ENCODE measurements at regions not wholly inside any gene's neighbourhood (a gene's known extent, or its start where the extent isn't known, plus 50 kb on each side); places are given as distances from the start of the nearest gene placed in this dataset.
"Not testable (repeated sequence)": the region's sequence is repeated elsewhere in the genome, so short reads cannot be mapped to it uniquely, and the experiment has no call there.

DNA sequence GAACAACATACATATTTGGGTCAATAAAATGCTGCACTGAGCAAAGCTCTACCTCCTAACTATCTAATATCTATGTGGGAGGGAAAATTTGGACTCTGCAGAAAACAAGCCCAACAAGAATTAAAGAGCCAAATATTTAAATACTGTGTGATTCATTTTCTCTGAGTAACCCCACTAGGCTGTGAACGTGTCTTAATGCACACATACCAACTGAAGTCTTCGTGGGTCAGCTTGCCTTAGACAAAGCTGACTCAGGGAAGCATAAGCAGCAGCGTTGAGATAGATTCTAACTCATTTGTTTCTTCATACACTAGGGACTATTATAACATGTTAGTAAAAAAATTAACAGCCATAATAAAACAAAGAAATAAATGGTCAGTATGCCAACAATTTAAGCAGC, 114.3 kb downstream of the GJA1 start:
- DNase-seq: no peak

DNA sequence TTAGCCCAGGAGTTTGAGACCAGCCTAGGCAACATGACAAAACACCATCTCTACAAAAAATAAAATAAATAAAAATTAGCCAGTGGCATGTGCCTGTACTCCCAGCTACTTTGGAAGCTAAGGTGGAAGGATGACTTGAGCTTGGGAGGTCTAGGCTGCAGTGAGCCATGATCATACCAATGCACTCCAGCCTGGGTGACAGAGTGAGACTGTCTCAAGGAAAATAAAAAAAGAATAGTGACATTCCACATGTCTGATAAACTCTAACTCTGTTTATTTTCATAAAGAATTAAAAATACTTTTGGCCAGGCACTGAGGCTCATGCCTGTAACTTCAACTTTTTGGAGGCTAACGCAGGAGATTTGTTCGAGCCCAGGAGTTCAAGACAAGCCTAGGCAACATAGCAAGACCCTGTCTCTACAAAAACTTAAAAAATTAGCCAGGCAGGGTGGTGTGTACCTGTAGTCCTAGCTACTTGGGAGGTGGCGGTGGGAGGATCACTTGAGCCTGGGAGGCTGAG, 115.1 kb downstream of the GJA1 start:
- DNase-seq: no peak

DNA sequence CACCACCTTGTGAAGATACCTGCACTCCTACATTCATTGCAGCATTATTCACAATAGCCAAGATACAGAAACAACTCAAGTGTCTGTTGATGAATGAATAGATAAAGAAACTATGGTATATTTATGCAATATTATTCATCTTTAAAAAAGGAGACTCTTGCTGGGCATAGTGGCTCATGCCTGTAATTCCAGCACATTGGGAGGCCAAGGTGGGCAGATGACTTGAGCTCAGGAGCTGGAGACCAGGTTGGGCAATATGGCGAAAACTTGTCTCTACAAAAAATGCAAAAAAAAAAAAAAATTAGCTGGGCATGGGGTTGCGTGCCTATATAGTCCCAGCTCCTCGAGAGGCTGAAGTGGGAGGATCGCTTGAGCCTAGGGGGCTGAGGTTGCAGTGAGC, 119.8 kb downstream of the GJA1 start:
- DNase-seq: no peak

DNA sequence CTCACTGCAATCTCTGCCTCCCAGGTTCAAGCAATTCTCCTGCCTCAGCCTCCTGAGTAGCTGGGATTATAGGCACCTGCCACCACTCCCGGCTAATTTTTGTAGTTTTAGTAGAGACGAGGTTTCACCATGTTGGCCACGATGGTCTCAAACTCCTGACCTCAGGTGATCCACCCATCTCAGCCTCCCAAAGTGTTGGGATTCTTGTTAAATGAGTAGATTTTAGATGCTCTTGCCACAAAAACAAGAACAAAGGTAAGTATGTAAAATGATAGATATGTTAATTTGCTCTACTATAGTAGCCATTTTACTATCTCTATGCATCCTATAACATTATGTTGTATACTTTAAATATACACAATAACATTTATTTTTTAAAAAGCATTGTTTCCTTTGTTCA, 120.7 kb downstream of the GJA1 start:
- not testable (repeated sequence) for DNase-seq

DNA sequence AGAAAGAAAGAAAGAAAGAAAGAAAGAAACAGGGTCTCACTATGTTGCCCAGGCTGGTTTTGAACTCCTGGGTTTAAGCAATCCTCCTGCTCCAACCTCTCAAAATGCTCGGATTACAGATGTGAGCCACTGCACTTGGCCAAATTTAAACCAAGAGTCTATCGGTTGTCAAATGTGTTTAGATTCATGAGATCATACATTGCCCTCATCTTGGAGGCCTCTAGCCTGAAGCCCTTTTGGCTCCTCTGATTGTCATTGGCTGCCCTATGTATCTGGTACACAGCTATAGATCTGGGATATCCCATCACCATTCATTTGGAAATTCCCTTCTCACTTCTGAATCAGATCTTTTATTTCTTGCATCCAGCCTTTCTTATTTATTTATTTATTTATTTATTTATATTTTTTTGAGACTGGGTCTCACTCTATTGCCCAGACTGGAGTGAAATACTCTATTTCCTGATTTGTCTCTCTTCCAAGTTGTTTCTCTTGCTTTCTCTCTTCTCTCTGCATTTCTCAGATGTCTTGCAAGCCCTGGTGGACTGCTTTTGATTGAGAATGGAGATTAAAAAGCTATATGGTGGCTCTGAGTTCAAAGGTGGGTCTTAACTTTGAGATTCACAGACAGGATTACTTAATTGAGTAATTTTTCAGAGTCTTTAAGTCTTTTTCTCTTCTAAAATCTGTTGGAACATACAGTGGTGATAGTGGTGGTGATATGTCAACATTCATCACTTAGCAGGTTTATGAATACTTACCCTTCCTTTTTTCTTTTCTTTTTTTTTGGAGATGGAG, 121.9 kb downstream of the GJA1 start:
- no peak for DNase-seq

DNA sequence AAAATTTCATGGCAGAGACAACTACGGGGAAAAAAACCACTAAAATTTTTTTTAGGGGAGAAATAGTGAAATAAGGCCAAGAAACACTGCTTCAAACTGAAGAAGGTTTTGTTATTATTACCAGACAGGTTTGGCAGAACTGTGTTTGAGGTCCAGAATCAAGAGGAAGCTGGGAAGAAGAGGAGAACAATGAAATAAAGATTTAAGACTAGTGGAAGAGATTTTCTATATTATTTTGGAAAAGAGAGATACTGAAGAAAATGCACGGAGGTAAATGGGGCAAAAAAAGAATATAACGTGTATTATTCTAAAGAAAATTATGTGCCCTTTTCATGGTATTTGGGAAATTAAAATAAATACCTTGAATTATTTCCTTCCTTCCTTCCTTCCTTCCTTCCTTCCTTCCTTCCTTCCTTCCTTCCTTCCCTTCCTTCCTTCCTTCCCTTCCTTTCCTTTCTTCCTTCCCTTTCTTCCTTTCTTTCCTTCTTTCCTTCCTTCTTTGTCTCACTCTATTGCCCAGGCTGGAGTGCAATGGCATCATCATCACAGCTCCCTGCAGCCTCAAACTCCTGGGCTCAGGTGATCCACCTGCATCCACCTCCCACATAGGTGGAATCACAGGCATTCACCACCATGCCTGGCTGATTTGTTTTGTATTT, 124.3 kb downstream of the GJA1 start:
- no peak for DNase-seq

DNA sequence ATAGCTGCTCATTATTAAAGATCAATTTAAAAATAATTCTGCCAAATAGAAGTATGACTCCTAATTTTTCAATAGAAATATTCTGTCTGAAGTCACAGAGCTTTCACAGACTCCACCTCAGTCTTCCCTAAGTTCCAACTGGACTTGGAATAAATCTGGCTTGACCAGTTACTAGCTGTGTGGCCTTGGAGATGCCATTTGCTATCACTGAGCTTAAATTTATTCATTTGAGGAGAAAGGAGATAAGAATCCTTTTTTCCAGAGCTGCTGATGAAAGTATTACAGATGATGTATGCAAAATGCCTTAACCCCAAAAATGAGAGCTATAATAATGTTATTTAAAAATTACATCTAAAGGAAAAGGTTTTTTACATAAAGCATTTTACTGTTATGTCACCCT, 125.0 kb downstream of the GJA1 start:
- DNase-seq: no peak

DNA sequence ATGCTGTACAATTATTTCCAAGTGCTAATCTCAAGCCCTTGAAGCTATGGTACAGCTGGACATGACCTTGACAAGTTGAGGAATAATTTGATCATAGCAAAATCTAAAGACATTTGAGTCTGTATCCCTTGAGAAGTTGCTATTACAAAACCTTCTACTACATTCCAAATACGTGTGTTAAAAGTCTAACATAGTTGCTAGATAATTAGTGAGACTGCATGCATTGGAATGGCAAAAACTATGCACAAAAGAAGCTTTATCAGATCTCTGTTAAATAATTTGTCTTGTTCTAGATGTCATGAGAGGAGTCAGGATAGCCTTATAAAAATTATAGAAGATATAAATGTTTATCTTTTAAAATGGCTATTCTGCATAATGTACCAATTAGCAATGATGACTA, 127.8 kb downstream of the GJA1 start:
- DNase-seq: no peak

DNA sequence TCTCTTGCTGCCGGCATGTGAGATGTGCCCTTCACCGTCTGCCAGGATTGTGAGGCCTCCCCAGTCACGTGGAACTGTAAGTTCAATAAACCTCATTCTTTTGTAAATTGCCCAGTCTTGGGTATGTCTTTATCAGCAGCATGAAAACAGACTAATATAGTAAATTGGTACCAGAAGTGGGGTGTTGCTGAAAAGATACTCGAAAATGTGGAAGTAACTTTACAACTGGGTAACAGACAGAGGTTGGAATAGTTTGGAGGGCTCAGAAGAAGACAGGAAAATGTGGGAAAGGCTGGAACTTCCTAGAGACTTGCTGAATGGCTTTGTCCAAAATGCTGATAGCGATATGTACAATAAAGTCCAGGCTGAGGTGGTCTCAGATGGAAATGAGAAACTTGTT, 129.1 kb downstream of the GJA1 start:
- DNase-seq: not testable (repeated sequence)

DNA sequence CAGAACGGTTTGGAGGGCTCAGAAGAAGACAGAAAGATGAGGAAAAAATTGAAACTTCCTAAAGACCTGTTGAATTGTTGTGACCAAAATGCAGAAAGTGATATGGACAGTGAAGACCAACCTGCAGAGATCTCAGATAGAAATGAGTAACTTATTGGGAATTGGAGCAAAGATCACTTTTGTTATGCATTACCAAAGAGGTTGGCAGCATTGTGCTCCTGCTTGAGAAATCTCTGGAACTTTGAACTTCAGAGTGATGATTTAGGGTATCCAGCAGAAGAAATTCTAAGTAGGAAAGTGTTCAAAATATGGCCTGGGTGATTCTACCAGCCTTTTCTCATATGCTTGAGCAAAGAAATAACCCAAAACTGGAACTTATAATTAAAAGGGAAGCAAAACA, 136.0 kb downstream of the GJA1 start:
- no peak for DNase-seq

DNA sequence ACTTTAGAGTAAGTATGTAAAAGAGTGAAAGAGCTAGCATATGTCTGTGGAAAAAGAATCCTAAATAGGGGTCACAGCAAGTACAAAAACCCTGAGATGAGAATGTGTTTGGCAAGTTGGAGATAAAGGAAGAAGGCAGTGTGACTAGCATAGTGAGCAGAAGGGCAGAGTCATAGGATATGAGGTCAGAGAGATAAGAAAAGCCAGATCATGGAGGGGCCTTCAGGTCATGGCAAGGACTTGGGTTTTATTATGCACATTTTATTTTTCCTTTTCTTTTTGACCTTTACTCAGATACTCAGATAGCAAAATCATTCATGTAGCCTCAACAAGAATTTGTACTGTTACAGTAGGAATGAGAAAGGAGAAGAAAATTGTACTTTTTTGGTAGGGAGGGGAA, 138.0 kb downstream of the GJA1 start:
- DNase-seq: no peak

DNA sequence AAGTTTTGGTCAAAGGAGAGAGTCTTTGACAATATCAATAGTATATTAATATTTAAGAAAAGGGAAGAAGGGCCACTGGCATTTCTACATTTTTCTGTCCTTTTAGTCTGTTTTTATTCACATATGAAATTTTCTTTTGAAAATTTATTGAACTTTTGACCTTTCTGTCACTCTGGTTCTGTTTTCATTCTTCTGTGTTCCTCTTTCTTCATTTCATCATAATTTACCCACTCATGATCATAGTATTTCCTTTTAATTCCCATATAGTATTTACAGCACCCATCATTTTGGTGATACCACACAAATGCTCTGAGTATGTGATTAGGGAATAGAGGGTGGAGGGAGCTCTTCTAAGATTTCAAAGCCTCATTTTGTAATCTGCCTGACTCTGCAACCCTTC, 142.8 kb downstream of the GJA1 start:
- DNase-seq: no peak

DNA sequence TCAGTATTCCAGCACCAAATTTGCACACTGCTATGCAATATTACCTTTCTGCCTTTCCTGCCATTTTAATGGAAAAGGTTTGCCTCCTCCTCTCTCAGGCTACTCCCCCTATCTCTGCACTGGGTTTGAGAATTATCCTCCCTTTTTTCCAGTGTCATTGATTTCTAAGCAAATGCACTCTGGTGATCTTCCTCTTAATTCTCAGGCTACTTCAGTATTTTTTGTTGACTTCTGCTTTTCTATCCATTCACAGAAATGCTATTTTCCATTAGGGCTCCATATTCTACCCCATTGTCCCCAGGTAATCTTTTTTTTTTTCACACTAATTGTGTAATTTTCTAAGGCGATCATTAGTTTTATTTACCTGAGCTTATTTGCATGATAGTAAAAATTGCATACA, 144.0 kb downstream of the GJA1 start:
- DNase-seq: no peak

DNA sequence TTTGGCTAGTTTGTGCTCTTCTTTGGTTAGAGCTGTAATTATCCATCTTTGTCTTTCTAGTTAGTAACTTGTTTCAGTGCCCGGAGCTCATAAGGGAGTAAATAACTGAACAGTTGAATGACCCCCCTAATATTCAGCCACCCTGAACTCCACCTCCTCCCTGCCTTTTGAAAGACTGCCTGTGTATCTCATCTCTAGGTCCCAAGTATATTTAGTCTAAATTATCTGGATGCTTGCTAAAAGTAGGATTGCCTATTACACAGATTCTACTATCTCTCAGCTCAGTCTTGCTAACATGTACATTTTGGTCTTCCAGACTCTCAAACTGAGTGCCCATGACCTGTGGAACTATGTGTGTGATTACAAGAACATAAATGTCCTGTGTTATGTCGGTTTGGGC, 145.9 kb downstream of the GJA1 start:
- DNase-seq: no peak

DNA sequence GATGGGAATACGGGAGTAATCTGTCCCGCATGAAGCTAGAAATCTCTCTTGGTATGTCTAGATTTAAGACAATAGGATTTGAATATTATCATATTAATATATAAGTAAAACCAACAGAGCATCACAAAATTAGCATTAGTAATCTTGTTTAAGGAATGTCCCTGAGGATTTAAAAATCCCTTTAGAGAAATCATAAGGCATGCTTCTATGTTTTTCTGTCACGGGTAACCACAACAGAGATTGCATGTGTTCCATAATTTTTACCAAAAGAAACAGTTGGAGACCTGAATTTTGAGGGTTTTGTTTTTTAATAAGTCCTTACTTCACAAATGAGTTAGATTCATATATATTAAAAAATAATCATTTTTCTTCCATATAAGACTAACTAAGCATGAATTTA, 146.8 kb downstream of the GJA1 start:
- no peak for DNase-seq

DNA sequence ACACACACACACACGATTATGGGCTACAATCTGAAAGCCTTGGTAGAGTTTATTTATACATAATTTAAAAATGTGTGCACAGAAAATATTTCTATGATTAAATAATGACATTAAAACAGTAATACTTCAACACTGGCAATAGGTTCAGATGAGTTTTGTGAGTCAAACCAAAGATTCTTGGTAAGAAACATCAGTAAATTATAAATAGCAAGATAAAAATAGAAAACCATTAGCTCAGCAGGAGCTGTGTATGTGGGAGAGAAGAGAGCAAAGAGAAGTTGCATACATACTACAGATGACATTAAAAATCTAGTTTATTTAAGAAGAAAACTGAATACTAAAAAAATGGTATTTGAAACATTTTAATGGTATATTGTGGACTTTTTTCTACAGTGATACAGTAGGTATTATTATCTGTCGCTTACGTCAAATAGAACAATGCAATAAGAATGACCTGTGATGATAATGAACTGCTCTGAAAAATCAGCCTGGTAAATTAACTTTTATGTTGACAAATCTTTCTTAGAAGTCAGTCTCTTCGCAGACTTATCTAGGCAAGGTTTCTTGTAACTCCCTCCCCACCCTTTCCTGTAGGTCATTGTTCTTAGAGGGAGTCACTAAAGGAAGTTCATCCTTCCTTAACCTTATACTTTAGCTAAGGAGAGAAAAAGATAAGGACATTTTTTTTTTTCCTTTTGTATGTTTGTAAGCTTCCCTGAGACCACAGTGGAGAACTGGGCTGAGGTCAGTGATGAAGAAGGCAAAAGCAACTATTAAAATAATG, 149.3 kb downstream of the GJA1 start:
- DNase-seq: no peak

DNA sequence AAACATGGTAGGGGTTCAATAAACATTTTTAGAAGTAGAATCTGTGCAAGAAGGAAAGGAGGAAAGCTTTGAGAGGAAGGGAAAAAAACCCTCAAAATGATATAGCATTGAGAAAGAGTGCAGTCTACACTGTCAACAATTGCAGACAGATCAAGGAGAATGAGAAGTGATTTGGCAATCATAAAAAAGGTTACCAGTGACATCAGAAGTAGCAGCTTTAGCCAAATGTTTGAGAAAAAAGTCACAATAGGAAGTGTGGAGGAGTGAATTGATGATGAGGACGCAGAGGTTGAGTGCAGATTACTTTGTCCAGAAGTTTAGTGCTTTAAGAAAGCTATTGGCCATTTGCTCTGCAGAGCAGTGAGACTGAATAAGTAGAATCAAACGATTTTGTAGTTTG, 155.0 kb downstream of the GJA1 start:
- DNase-seq: no peak

DNA sequence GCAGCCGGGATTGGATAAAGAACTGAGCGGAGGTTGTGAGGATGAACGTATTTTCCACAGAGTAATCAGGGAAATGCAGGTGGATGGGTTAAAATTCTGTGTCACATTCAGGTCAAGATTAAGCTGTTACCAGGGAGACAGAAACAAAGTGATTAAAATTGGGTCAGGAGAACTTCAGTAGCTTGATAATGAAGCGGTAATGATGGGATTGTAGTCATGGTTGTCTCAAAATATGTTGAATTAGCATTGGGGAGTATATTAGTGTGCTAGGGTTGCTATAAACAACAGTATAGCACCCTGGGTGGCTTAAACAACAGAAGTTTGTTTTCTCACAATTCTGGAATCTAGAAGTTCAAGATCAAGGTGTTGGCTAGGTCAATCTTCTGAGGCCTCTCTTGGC, 155.5 kb downstream of the GJA1 start:
- no peak for DNase-seq

DNA sequence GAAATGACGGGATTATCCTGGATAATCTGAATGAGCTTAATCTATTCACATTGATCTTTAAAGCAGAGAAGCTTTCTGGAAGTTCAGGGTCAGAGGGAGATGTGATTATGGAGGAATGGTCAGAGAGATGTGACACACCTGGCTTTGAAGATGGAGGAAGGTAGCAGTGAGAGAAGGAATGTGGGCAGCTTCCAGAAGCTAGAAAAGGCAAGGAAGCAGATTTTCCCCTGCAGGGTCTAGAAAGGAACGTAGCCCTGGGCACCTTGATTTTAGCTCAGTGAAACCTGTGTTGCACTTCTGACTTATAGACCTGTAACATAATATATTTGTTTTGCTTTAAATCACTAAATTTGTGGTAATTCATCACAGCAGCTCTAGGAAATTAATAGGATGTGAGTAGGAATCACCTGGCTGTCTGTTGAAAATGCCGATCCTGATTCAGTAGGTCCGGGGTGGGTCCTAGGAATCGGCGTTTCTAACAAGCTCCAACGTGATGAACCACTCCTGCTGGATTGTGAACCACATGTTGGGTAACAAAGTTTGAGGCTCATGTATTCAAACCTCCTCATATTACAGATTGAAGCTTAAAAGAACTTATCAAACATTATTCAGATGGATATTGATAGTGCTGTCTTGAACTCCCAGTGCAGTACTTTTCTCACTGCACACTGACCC, 157.0 kb downstream of the GJA1 start:
- DNase-seq: no peak

DNA sequence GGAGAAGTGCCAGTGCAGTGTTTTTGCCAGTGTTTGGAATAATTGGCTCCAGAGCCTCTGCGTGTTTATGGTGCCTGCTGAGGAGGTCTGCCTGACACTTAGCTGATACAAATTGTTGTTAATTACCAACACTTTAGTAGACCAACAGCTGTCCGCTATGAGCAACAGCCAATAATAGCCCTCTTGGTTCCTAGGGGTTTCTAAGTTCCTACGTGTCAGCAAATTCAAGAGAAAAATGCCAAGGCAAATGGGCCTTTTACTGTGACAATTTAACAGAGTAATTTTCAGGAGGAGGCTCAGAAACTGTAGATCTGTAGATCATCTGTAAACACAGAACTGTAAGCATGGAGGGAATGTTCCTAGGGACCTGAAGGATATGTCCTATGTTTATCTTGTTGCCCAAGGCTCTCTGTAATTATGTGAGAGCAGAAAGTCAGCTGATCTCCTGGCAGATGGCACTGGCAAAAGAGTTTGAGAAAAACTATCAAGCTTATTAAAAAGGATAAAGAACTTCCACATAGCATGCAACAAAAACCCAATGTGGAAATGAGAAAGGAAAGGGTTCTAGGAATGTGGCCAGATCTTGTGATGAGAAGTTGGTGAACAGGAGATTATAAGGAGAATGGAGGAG, 157.7 kb downstream of the GJA1 start:
- no peak for DNase-seq

DNA sequence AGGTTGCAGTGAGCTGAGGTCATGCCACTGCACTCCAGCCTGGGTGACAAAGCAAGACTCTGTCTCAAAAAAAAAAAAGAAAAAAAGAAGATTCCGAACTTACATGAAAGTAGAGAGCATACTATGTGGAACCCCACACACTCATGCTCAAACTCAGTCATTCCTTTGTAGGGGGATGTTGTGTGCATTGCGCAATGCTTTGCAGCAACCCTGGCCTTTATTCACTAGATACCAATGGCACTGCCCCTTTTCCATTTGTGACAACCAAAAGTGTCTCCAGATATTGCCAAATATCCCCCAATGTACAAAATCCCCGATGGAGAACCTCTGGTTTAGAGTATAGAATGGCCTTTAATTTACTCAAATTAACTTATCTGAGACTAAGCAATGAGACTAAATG, 158.6 kb downstream of the GJA1 start:
- no peak for DNase-seq

DNA sequence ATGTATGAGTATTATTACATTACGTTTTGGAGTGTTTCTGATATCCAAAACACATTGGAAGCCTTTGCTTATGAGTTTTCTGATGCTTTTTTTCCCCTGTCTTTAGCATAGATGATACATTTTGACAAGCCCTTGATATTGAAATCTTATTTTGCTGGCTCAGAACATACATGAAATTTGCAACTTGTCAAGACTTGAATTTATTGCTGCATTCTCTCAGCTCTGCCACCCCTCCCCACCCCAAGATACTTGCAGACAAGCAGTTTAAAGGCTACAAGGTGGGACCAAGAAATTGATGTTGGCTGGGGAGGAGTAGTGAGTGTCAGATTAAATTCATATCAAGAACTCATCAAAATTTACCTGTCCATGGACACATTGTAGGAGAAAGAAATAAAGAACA, 160.2 kb downstream of the GJA1 start:
- no peak for DNase-seq

DNA sequence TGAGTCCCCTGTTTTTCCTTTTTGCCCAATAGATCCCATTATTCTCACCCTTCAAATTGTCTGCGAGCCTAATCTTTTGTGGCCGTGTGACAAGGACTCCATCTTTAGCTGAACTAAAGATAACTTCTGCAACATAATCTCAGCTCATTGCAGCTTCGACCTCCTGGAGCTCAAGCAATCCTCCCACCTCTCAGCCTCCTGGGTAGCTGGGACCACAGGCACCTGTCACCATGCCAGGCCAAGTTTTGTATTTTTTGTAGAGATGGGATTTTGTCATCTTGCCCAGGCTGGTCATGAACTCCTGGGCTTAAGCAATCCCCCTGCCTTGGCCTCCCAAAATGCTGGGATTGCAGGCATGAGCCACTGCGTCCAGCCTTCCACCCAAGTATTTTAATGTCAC, 161.0 kb downstream of the GJA1 start:
- DNase-seq: no peak

All from left hindlimb (tissue), 1 donor.